Spinal cord (tissue), 9 donors: ENCODE measurements at regions not wholly inside any gene's neighbourhood (a gene's known extent, or its start where the extent isn't known, plus 50 kb on each side); places are given as distances from the start of the nearest gene placed in this dataset.
"Not testable (repeated sequence)": the region's sequence is repeated elsewhere in the genome, so short reads cannot be mapped to it uniquely, and the experiment has no call there.

Experiments
- DNase-seq, 6 donors: peaks; one replicate each; pipeline versions ENCODE4 v3.0.0 to v3.0.0-alpha.2; 2013 to 2015; ENCODE audit warnings: low spot score in 6 of 6, low read depth in 4 of 6
- H3K27ac ChIP-seq: one replicate; pipeline ENCODE4 v1.5.1; 2013; ENCODE audit warnings: low read depth, low read length, control low read depth
- H3K27me3 ChIP-seq: one replicate; pipeline ENCODE4 v1.6.1; 2013; ENCODE audit warnings: low read length; ENCODE audit not compliant: control insufficient read depth, insufficient read depth
- H3K36me3 ChIP-seq: one replicate; pipeline ENCODE4 v1.6.1; 2013; ENCODE audit warnings: low read length; ENCODE audit not compliant: control insufficient read depth, insufficient read depth
- H3K4me1 ChIP-seq: one replicate; pipeline ENCODE4 v1.6.1; 2013; ENCODE audit warnings: low read length; ENCODE audit not compliant: control insufficient read depth, insufficient read depth
- H3K4me3 ChIP-seq: one replicate; pipeline ENCODE4 v1.5.1; 2013; ENCODE audit warnings: low read depth, low read length, control low read depth
- H3K9me3 ChIP-seq: one replicate; pipeline ENCODE4 v1.6.1; 2013; ENCODE audit warnings: low read length; ENCODE audit not compliant: control insufficient read depth, insufficient read depth
- WGBS: methylation state at CpG from one replicate; pipeline ENCODE4 v1.1.5; 2013; ENCODE audit warnings: missing lambda C conversion rate; ENCODE audit not compliant: insufficient coverage; 5-methylcytosine and 5-hydroxymethylcytosine counted together
- donor health status: healthy.

DNA sequence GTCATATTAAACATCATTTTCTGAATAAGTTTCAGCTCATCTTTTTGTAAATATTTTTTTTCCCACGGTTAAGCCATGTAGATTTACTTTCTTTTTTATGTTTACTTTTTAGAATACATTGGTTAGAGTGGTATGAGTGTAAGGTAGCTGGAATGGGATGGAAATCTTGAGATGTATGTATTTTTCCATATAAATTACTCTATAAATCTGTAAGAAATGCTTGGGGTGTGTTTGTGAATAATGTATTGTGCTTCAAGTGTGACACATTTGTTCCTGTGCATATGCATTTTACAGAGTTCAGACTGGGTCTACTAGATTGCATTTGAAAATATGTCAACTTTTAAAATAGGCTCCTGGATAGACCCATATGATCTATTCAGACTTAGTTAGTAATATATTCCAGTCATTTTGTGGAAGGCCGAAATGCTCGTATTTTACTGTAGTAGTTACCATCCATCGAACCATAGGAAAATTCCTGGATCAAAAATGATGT lies 756.8 kb downstream of the RAPGEF2 start:
- Histone ChIP-seq H3K9me3 (no peaks in the 10 kb centered on the region), H3K27ac (no peak overlapping the region), H3K27me3 (no peaks in the 10 kb centered on the region), H3K4me1 (no peaks in the 10 kb centered on the region), H3K4me3 (no peak overlapping the region), H3K36me3 (no peaks in the 10 kb centered on the region)
- no peak for DNase-seq
- no CpG with 5 or more reads among the region's 4 CpGs for WGBS

DNA sequence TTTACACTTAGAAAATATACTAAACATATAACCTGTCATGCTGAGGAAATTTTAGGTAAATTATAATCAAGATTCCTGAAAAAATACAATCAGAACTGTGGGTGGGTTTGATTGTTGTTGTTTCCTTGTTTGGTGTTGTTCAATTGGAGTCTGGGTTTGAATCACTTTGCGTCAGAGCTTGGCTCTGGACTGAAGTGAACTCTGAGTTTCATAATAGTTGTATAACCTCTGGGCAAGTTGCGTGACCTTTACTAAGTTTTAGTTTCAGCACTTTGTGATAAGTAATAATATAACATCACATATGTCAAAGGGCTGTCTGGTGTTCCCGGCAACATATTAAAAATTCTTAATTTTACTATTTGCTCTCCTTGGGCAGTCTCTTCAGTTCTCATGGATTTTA lies 758.1 kb downstream of the RAPGEF2 start:
- WGBS: 82% methylated on average over 1 of the region's 3 CpGs

DNA sequence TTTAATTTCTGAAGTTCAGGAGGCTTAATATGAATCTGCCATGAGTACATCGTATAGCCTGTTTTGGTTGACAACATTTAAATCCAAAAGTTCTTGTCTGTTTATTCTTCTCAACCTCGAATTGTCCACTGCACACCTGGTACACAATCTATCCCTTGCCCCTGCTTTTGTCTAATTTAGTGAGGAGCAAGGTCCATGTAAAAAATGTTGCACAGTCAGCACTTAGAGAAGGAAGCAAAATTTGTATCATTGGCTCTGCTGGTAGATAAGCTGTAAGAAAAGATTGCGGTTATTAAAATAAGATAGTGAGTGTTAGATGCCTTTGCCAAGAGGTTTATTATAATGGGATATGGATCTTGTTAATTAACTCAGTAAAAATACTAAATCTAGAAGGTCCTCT lies 761.5 kb downstream of the RAPGEF2 start:
- Histone ChIP-seq H3K4me1 (no peaks in the 10 kb centered on the region), H3K4me3 (no peak overlapping the region), H3K27me3 (no peaks in the 10 kb centered on the region), H3K27ac (no peak overlapping the region), H3K36me3 (no peaks in the 10 kb centered on the region), H3K9me3 (no peaks in the 10 kb centered on the region)
- no CpG with 5 or more reads among the region's 3 CpGs for WGBS
- no peak for DNase-seq

More for the DNA sequence above, 758.1 kb downstream of the RAPGEF2 start:
- Histone ChIP-seq H3K9me3 (no peaks in the 10 kb centered on the region), H3K36me3 (no peaks in the 10 kb centered on the region), H3K4me3 (no peak overlapping the region), H3K4me1 (no peaks in the 10 kb centered on the region), H3K27me3 (no peaks in the 10 kb centered on the region), H3K27ac (no peak overlapping the region)
- no peak for DNase-seq

DNA sequence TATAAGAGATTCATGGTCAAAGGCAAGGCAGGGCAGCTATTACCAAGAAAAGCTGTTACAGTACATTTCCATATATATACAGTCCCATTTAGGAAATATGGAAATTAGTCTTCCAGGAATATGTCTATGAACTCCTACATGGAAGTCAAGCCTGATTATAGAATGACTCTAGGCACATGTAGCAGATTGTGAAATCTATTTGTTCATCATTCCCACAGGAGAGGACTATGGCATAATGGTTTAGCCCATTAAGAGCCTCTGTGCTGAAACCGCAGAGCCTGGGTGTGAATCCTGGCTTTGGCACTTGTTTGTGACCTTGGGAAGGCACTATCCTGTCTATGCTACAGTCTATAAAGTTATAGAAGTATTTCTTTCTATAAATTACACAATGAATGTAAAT lies 764.8 kb downstream of the RAPGEF2 start:
- no peak overlapping the region for H3K27ac ChIP-seq
- no peaks in the 10 kb centered on the region for H3K36me3 ChIP-seq
- H3K4me3 ChIP-seq: no peak overlapping the region
- no peak for DNase-seq
- no peaks in the 10 kb centered on the region for H3K27me3 ChIP-seq
- no CpG with 5 or more reads among the region's 1 CpG for WGBS
- no peaks in the 10 kb centered on the region for H3K9me3 ChIP-seq
- H3K4me1 ChIP-seq: no peaks in the 10 kb centered on the region

DNA sequence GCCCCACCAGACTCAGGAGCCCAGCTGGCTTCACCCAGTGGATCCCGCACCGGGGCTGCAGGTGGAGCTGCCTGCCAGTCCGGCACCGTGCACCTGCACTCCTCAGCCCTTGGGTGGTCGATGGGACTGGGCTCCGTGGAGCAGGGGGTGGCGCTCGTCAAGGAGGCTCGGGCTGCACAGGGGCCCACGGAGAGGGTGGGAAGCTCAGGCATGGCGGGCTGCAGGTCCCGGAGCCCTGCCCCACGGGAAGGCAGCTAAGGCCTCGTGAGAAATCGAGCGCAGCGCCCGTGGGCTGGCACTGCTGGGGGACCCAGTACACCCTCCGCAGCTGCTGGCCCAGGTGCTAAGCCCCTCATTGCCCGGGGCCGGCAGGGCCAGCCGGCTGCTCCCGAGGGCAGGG lies 766.1 kb downstream of the RAPGEF2 start:
- not testable (repeated sequence) for H3K27ac ChIP-seq, DNase-seq, H3K9me3 ChIP-seq, H3K36me3 ChIP-seq, H3K4me1 ChIP-seq, H3K4me3 ChIP-seq, H3K27me3 ChIP-seq
- WGBS: 98% methylated on average over 21 of the region's 23 CpGs

DNA sequence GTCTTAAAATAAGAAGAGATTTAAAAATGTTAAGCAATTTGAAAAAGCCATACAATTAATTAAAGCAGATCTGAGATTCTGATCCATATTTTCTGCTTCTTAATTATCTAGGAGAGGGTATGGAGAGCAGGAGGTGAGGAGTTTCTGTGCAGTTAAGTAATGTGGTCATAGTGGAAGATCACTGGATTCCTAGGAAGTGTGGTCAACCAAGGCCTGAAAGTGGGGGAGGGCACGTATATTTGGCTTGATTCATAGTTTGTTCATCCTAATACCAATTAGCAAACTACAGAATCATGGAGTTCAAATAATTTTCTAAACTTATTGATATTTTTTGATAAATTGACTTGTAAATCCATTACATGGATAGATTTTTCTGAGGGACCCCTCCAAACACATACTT lies 768.3 kb downstream of the RAPGEF2 start:
- no peaks in the 10 kb centered on the region for H3K27me3 ChIP-seq
- no peaks in the 10 kb centered on the region for H3K36me3 ChIP-seq
- no peaks in the 10 kb centered on the region for H3K4me1 ChIP-seq
- H3K4me3 ChIP-seq: no peak overlapping the region
- no peak for DNase-seq
- WGBS: no CpG with 5 or more reads among the region's 1 CpG
- H3K27ac ChIP-seq: no peak overlapping the region
- no peaks in the 10 kb centered on the region for H3K9me3 ChIP-seq

DNA sequence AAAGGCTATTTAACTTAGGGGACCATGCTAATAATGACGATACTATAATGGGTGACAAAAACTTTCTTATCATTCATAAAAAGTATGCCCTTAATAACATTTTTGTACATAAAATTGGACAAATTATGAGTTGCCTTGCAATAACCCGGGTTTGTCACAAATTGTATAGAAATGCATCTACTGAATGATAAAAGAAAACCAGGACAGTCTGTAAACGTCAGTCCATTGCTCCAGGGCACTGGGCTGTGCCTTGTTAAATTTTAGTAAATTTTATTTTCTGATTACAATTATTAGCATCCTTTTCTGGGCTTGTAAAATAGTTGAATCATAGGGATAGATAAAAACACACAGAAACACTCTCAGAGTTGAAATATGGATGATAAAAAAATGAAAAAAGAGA lies 778.3 kb downstream of the RAPGEF2 start:
- no peaks in the 10 kb centered on the region for H3K27me3 ChIP-seq

DNA sequence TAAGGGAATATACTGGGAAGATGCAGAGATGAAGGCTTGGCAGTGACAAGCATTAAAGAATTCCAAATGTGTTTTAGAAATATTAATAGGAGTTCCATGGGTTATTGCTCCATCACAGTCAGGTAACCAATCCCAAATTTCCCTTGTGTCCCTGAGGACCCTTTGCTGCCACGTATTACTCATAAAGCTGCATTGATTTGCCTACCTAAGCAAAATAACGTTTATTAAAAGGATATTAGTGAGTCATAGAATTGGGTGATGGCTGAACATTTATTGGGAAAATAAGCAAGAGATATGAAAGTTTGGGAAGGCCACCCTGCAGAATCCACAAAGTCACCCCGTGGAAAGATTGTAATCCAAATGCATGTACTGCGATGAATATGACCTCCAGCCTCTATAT lies 782.1 kb downstream of the RAPGEF2 start:
- H3K27ac ChIP-seq: no peak overlapping the region
- WGBS: no CpG with 5 or more reads among the region's 4 CpGs
- H3K27me3 ChIP-seq: no peaks in the 10 kb centered on the region
- no peak for DNase-seq
- H3K4me1 ChIP-seq: no peaks in the 10 kb centered on the region
- H3K9me3 ChIP-seq: no peaks in the 10 kb centered on the region
- no peaks in the 10 kb centered on the region for H3K36me3 ChIP-seq
- H3K4me3 ChIP-seq: no peak overlapping the region

More for the DNA sequence above, 778.3 kb downstream of the RAPGEF2 start:
- Histone ChIP-seq H3K4me1 (no peaks in the 10 kb centered on the region), H3K9me3 (no peaks in the 10 kb centered on the region), H3K36me3 (no peaks in the 10 kb centered on the region), H3K4me3 (no peak overlapping the region), H3K27ac (no peak overlapping the region)
- DNase-seq: no peak
- WGBS: no CpG with 5 or more reads among the region's 3 CpGs

DNA sequence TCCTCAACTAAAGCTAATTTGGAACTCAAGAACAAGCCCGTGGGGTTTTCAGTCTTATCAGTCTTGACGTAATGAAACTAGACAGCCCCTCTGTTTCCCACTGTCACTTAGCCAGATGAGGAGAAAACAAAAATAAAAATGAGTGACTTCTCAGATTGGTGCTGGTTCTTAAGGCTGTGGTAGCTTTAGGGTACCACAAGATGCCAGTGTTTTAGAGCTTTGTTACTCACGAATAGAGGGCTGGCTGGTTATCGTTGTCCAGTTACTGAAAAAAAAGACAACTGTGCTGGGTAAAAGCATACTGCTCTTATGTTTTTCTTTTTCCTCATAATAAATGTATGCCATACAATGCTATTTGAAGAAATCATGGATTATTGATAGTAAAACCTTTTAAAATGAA lies 796.7 kb downstream of the RAPGEF2 start:
- no CpG with 5 or more reads among the region's 4 CpGs for WGBS

DNA sequence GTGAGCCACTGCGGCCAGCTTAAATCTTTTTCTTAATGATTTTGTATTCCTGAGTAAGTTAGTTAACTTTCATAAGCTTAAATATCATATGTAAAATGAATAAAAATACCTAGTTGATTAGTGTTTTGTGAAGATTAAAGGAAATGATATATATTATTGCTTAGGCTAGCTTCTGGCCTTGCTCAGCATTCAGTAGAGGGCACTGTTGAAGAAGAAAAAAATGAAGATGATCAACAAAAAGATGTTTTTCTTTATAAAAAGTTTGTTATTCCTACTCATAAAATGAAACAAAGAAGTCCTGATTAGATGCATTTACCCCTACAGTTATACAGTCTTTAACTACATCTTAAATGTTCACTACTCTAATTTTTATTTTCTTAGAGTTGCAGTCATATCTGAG lies 797.7 kb downstream of the RAPGEF2 start:
- no CpG with 5 or more reads among the region's 1 CpG for WGBS
- DNase-seq: no peak
- Histone ChIP-seq H3K9me3 (no peaks in the 10 kb centered on the region), H3K27ac (no peak overlapping the region), H3K27me3 (no peaks in the 10 kb centered on the region), H3K4me1 (no peaks in the 10 kb centered on the region), H3K4me3 (no peak overlapping the region), H3K36me3 (no peaks in the 10 kb centered on the region)

More for the DNA sequence above, 796.7 kb downstream of the RAPGEF2 start:
- no peak overlapping the region for H3K27ac ChIP-seq
- H3K9me3 ChIP-seq: no peaks in the 10 kb centered on the region
- H3K36me3 ChIP-seq: no peaks in the 10 kb centered on the region
- DNase-seq: no peak
- H3K4me3 ChIP-seq: no peak overlapping the region
- no peaks in the 10 kb centered on the region for H3K27me3 ChIP-seq
- no peaks in the 10 kb centered on the region for H3K4me1 ChIP-seq
